MCF 10A (cell line): ENCODE measurements at regions not wholly inside any gene's neighbourhood (a gene's known extent, or its start where the extent isn't known, plus 50 kb on each side); places are given as distances from the start of the nearest gene placed in this dataset.

Source experiments
- BruUV-seq: library from RNA; stranded (reverse); fragments of 400-500 nt; replicated peaks from 2 replicates; lab custom pipeline; 2021; lab: Mats Ljungman, UMichigan
- CTCF ChIA-PET: fragments of 300-600 bp; sonication (Branson Sonifier 250); formaldehyde crosslinking; extraction: SDS; loops from one replicate; lab custom pipeline; 2021; ENCODE audit warnings: antibody characterized with exemption, inconsistent platforms; lab: Yijun Ruan, JAX
- POLR2A ChIA-PET: fragments of 300-600, 350-650 bp; sonication (Branson Sonifier 250); formaldehyde crosslinking; extraction: SDS; loops from one replicate; lab custom pipeline; 2020; ENCODE audit warnings: antibody characterized with exemption, inconsistent platforms; lab: Yijun Ruan, JAX
- DNase-seq: peaks from one replicate; pipeline ENCODE4 v3.0.0-alpha.2; 2018; ENCODE audit not compliant: unreplicated experiment
- H3K27ac Mint-ChIP-seq: one replicate; pipeline ENCODE4 v1.8.0; 2022; ENCODE audit warnings: mild to moderate bottlenecking, low read depth, mixed read lengths; ENCODE audit not compliant: unreplicated experiment
- H3K27me3 Mint-ChIP-seq: one replicate; pipeline ENCODE4 v1.8.0; 2022; ENCODE audit warnings: mixed read lengths; ENCODE audit not compliant: insufficient read depth, unreplicated experiment
- H3K36me3 Mint-ChIP-seq: one replicate; pipeline ENCODE4 v1.8.0; 2022; ENCODE audit warnings: mild to moderate bottlenecking, moderate library complexity, mixed read lengths; ENCODE audit not compliant: insufficient read depth, unreplicated experiment
- H3K4me1 Mint-ChIP-seq: one replicate; pipeline ENCODE4 v1.8.0; 2022; ENCODE audit warnings: mixed read lengths; ENCODE audit not compliant: insufficient read depth, unreplicated experiment
- H3K4me3 Mint-ChIP-seq: one replicate; pipeline ENCODE4 v1.8.0; 2022; ENCODE audit warnings: mild to moderate bottlenecking, moderate library complexity, mixed read lengths; ENCODE audit not compliant: unreplicated experiment
- H3K9me3 Mint-ChIP-seq: one replicate; pipeline ENCODE4 v1.8.0; 2022; ENCODE audit warnings: mixed read lengths; ENCODE audit not compliant: unreplicated experiment
- CTCF ChIP-seq: fragments of 200-600 bp; IDR thresholded peaks from one replicate; pipeline ENCODE4 v1.8.0; 2022; ENCODE audit warnings: antibody characterized with exemption, mild to moderate bottlenecking; ENCODE audit not compliant: unreplicated experiment
- intact Hi-C: fragments of 100-400 bp; cut with micrococcal nuclease; formaldehyde crosslinking; loops from 2 replicates; pipeline ENCODE4 v1.14.1; 2022

- Mint-ChIP-seq H3K27ac (no peak overlapping the region), H3K27me3 (peaks cover 18% of the 10 kb centered on the region), H3K4me3 (no peak overlapping the region), H3K36me3 (no peaks in the 10 kb centered on the region), H3K4me1 (no peaks in the 10 kb centered on the region), H3K9me3 (no peaks in the 10 kb centered on the region)
- DNase-seq: no peak
- intact Hi-C loops: no loop called here
- ChIA-PET POLR2A (interaction anchor here (0.6 kb wide), 1 partner anchor 200 kb away, joined by 3 read pairs; no protein-coding TSS in a partner anchor), CTCF (interaction anchor here (0.5 to 0.6 kb wide), 2 partner anchors 146 to 953 kb away, joined by 3 to 4 read pairs; no protein-coding TSS in a partner anchor)
- BruUV-seq: no TSS peak
- TF ChIP-seq CTCF: no peak
Observed at GRCh38 chr5:8258801-8259200, 389.9 kb downstream of the MTRR start.

- no peaks in the 10 kb centered on the region for H3K4me1 Mint-ChIP-seq
- no TSS peak for BruUV-seq
Observed at GRCh38 chr5:8270246-8270645, 401.3 kb downstream of the MTRR start.

GRCh38 chr5:8280711-8281363 is 411.9 kb downstream of the MTRR start:
- no TSS peak for BruUV-seq
- POLR2A ChIA-PET: interaction anchor here (0.6 kb wide), 1 partner anchor 9 kb away, joined by 3 read pairs; no protein-coding TSS in a partner anchor
- DNase-seq: no peak
- Mint-ChIP-seq H3K36me3 (no peaks in the 10 kb centered on the region), H3K4me3 (no peak overlapping the region), H3K9me3 (no peaks in the 10 kb centered on the region), H3K4me1 (no peaks in the 10 kb centered on the region), H3K27me3 (no peaks in the 10 kb centered on the region), H3K27ac (no peak overlapping the region)
- TF ChIP-seq CTCF: no peak
- CTCF ChIA-PET: interaction anchor here (0.6 kb wide), 1 partner anchor 92 kb away, joined by 3 read pairs; no protein-coding TSS in a partner anchor
- intact Hi-C loops: no loop called here

More at GRCh38 chr5:8270246-8270645, 401.3 kb downstream of the MTRR start:
- Mint-ChIP-seq H3K36me3 (no peaks in the 10 kb centered on the region), H3K27me3 (no peaks in the 10 kb centered on the region), H3K9me3 (no peaks in the 10 kb centered on the region), H3K4me3 (no peak overlapping the region), H3K27ac (no peak overlapping the region)
- CTCF ChIA-PET: interaction anchor here (0.6 kb wide), 1 partner anchor 25 kb away, joined by 3 read pairs; no protein-coding TSS in a partner anchor
- TF ChIP-seq CTCF: no peak
- DNase-seq: peak; percentile 6
- POLR2A ChIA-PET: no interaction called here
- intact Hi-C loops: no loop called here

GRCh38 chr5:8288334-8288733 is 419.4 kb downstream of the MTRR start:
- no peak for DNase-seq
- Mint-ChIP-seq H3K9me3 (no peaks in the 10 kb centered on the region), H3K27ac (no peak overlapping the region), H3K4me3 (no peak overlapping the region), H3K27me3 (no peaks in the 10 kb centered on the region), H3K36me3 (no peaks in the 10 kb centered on the region), H3K4me1 (no peaks in the 10 kb centered on the region)
- intact Hi-C loops: no loop called here
- ChIA-PET POLR2A (no interaction called here), CTCF (no interaction called here)
- no peak for TF ChIP-seq CTCF
- no TSS peak for BruUV-seq
